HG03139 (cell line): ENCODE measurements at regions not wholly inside any gene's neighbourhood (a gene's known extent, or its start where the extent isn't known, plus 50 kb on each side); places are given as distances from the start of the nearest gene placed in this dataset.

ENCODE experiments used
- ATAC-seq: cut with Tn5 transposase; IDR thresholded peaks from one replicate; pipeline ENCODE4 v1.9.1; 2021; ENCODE audit not compliant: unreplicated experiment

DNA sequence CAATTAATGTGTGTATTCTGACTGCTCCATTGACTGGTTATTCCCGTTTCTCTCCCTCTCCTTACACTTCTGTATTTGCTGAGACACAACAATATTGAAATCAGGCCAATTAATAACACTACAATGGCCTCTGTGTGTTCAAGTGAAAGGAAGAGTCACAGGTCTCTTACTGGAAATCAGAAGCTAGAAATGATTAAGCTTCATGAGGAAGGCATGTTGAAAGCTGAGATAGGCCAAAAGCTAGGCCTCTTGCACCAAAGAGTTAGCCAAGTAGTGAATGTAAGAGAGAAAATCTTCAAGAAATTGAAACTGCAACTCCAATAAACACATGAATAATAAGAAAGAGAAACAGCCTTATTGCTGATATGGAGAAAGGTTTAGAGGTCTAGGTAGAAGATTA, 489.5 kb upstream of the CITED2 start:
- no peak for ATAC-seq

DNA sequence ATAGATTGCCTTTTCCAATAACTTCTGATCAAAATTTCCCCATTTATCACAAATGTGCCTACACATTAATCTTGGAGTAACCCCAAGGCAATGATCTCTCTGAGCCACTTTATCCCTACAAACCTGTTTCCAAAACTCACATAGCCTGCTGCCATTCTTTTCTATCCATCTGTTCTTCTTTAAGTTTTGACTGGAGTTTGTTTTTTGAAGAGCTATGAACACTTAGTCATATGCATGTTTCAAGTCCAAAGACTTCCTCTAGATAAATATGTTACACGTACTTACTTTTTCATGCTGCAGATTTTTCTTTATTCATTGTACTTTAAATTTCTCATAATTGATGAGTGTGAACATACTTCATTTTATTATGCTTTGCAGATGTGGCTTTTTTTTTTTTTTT, 488.9 kb upstream of the CITED2 start:
- no peak for ATAC-seq

DNA sequence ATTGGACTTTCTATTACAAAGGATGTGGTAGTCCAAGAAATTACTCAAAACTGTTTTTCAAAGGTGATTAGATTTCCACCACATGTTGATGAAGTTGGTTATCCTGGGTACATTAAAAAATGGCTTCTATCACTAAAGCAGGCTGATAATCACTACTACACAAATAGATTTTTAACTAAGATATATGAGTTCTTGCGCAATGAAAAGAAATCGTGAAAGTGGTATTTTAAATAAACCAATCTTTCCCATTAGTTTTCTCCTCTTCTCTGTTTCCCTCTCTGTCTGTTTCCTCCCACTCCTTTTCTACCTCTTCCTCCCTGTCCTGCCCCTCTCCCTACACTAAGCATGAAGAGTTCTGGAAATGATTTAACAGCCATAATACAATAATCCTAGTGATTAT, 487.9 kb upstream of the CITED2 start:
- no peak for ATAC-seq

DNA sequence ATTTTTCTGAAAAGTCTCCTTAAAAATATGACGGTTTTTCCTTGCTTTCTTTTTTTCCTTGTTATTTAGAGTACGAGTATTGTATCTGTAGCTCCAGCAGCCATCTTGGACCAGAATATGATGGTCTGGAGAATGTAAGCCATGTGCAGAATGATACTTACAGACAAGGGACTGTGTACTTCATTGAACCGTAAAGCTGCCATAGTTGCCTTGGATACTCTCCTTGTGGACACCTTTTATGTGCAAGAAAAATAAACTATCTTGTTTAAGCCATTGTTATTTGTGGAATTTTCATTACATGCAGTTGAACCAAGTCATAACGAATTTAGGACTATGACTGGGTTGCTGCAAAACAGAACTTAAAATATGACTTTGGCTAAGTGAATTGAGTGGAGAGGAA, 485.8 kb upstream of the CITED2 start:
- no peak for ATAC-seq

DNA sequence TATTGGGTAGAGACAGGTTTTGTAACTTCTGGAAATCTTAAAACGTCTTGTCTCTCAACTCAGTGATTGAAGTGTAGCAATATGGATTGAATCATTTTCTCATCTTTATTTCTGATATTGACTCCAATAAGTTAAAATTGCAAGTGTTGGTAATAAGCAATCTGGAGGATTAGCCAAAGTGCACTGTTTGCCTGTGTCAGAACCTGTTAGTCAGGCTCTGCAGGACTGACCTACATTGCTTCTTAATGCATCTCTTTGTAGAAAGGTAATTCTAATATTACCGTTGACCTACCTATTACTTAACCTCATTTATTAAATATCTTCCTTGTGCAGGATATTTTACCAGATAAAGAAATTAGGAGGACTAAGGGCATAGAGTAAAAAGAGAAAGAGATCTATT, 484.0 kb upstream of the CITED2 start:
- ATAC-seq = no peak

DNA sequence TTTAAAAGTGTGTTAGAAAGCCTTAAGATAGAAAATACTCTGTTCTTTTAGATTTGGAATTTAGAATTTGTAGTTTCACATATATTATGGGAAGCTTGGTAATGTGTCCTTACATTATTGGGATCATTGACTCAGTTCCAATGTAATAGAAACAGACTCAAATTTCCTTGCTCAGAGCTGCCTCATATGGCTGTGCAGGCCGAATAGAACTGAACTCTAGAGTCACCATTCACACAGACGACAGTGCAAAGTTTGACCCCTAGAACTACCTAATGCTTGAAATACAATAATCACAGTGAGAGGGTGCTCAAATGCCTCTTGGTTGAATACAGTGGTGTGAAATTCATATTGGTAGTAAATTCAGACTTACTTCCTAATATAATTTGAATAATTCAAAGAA, 482.7 kb upstream of the CITED2 start:
- ATAC-seq = no peak

DNA sequence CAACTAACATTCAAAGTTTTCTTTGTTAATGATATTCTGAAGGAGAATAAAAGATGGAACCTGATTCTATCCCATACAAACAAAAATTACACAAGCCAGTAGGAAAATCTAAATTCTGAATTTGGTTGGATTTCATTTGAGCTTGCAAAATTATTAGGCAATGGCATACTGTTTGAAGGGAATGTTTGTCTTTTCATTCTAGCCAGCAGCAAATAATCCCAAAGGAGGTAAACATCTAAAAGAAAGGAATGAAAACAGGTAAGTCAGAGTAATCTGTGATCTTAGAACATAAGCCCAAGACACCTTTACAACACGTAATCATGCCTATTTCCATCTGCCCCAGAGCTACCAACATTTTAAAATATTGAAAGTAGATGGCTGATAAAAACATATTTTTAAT, 482.1 kb upstream of the CITED2 start:
- no peak for ATAC-seq

DNA sequence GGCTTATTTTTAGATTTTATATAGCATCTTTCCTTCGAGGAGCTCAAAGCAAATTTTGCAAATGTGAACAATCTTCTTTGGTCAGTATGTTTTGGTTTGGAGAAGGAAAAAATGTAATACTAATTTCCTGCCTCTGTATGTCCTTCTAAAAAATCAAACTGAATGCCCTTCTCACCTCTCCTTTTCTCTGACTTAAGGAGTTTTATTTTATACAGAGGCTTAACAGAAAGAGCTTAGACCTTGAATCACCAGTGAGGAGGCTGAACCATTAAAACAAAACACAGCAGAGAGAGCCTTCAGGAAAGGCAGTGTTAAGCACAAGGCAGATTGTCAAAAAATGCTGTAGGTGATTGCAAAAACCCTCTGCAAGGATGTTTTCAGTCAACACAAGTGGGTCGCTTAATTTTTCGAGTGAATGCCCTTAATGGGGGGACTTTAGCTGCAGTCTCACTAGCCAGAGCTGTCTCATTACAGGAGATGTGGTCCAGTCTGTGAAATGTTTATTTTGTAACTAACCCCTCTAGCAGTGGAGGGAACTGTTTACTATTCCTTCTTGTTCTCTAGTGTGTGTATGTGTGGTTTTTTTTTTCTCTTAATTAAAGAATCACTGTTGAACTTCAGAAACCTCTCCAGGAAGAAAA, 481.3 kb upstream of the CITED2 start:
- no peak for ATAC-seq

DNA sequence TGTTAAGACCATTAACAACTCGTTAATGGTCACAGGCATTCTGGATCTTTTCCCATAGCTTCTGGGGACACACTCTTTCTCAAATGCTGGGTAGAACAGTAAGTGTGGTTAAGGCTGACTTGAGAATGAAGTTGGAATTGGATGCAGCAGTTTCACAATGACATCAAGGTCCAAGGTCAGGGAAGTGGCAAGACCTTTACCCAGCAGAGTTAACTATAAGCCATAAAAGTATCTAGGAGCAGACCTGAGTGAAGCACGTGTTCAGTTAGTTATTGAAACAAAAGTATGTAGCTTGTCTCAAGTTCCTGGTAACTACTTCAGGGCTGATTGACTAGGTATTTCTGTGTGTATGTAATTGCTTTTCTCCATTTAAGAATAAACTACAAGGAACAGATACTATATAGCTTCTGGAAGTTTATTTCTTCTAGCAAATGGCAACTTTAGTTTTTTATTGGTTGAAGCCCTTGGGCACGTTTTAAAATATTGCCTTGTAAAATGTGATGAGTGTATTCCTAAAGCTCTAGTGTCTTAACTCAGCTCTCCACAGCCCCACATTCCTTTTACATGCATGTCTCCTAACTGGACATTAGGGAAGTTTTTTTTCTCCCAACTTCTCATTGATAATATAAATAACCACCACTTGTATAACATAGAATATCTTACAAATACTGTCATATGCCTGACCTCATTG, 479.0 kb upstream of the CITED2 start:
- no peak for ATAC-seq

DNA sequence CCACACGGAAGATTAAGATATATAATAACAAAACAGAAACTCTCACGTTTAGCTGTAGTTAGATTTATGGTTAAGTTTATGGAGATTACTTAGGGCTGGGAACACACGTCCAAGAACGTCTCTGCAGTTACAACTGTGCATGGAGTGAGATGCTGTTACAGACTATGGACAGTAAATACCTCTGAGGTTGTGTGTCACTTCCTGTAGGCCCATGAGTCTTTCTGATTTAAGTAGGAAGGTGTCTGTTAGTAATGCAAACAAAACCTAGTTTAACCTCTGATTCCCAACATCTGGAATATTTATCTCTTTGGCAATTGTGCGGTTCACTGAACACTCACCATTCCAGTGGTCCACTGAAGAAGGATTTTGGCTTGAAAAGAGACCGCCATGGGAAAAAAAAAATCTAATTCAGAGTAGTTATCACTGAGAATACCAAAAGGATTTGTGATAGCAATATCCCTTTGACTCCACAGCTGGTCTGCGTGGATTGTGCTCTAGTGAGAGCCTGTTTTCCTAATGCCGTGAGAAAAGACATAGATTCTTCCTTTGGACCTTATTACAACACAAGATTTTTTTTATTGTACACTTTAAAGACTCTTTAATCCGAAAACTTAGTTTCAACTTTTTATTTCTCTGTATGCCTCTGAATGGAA, 478.2 kb upstream of the CITED2 start:
- no peak for ATAC-seq

DNA sequence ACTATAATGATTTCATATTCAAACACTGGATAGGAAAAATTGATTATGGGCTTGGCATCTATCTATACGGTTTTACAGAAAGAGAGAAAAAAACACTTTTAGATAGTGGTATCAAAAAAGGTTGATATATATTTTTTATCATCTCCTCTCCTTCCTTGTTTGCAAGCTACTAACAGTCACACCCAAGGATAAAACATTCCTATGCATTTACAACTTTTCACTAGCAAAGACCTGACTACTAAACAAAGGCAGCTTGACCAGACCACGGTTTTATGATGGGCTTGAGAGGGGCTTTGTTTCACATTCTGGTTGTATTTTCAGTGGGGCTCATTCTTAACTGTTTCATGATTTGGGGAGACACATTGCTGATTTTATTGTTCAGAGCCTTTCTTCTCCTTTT, 477.6 kb upstream of the CITED2 start:
- ATAC-seq = no peak

DNA sequence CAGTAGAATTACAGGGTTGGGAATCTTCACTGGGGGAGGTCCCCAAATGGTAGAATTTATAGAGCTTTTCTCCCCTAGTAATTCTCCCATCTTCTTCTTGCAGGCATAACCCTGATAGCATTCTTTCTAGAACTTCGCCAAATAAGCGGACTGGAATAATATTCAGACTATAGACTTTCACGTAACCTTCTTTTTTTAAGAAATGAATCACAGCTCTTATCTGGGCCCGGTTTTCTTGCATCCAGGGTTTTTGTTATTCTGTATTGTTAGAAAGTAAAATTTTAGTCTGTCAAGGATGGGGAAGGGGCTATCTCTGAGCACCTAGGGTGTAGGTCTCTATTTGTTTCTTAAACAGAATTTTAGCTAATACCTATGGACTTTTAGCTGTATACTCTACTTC, 476.8 kb upstream of the CITED2 start:
- no peak for ATAC-seq

DNA sequence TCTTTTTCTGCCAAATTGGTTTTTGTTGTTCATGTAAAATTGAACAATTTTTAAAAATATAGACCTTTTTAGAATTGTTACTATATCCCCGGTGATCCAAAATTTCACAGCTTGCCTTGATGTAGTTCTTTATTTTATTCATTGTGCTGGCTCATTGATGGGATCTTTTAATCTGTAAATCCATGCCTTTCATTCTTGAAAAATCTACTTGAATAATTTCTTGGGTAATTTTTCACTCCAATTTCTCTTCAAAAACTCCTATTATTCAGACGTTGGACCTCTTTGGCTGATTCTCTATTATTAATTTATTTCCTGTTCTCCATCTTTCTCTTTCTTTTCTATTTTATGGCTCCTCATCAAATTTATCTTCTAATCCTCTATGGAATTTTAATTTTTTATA, 476.1 kb upstream of the CITED2 start:
- no peak for ATAC-seq

DNA sequence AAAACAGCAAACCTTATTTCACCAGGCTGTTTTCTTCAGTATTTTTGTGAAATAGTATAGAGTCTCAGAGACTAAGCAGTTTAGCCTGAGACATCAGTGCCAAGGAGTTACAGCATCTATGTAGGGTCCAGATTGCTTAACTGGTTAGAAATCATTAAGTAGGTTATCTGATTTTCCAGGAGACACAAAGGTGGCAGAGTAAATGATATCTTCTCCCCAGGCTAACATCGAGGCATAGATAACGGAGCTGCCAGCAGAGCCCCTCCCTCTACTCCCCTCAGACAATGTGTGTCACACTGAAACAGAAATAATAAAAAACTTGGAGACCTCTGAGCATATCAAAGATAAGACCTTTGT, 473.0 kb upstream of the CITED2 start:
- ATAC-seq = no peak

DNA sequence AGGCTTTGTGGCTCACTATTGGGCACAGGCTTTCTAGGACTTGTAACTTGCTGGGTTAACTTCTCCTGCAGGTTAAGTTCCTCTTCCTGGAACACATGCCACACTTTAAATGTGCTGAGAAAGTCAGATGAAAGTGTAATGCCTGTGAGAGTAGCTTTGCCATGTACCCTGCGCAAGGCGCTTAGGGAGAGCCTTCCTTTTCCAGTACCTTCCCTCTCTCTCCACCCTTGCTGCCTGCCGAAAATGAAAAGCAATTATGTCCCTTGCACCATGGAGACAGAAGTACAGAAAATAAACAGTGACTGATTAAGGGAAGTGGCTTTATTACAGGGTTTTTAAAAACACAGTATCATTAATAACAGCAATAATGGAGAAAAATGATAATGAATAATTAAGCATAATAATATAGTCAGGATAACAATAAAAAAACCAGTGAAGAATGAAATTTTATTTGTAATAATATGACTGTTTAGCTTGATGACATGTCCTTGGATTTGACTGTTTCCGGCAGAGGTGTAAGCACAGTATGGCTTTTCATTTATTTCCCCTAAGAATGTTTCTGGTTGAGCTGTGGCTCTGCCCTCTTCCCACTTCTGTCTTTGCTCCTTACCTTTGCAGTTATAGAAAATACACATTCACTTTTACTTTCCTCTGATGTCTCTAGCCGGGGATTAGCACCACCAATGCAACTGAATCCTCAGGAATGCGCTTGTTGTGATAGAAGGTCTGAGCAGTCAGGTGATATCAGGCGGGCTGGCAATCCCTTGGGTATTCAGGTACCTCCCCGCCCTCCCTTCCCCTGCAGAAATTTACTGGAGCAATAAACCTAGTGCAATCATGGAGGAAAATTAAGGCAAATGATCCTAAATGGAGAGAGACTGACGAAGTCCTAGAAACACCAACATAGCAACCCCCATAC, 472.3 kb upstream of the CITED2 start:
- ATAC-seq = no peak

DNA sequence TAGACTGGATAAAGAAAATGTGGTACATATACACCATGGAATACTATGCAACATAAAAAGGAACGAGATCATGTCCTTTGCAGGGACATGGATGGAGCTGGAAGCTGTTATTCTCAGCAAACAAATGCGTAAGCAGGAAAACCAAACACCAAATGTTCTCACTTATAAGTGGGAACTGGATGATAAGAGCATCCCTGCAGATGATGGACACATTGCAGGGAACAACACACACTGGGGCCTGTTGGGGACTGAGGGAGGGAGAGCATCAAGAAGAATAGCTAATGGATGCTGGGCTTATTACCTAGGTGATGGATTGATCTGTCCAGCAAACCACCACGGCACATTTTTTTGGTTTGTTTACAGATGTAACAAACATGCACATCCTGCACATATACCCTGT, 470.5 kb upstream of the CITED2 start:
- no peak for ATAC-seq

DNA sequence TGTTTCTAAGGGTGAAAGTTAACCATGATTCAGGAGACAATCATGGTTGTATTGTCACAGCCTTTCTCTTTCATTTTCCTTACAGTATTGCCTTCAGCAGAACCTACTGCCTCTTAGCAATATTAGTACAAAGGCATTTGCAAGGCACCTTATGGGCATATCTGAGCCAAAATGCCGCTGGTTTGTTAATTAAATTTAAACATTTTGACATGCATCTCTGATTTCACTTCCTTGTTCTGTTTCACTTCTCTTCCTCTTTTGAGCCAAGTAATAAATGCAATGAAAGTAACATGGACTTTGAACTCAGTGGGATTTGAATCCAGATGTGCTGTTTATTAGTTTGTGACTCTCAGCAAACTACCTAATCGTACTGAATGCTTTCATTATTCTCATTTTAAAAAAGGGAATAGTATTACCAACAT, 467.4 kb upstream of the CITED2 start:
- ATAC-seq = peak; percentile 89

DNA sequence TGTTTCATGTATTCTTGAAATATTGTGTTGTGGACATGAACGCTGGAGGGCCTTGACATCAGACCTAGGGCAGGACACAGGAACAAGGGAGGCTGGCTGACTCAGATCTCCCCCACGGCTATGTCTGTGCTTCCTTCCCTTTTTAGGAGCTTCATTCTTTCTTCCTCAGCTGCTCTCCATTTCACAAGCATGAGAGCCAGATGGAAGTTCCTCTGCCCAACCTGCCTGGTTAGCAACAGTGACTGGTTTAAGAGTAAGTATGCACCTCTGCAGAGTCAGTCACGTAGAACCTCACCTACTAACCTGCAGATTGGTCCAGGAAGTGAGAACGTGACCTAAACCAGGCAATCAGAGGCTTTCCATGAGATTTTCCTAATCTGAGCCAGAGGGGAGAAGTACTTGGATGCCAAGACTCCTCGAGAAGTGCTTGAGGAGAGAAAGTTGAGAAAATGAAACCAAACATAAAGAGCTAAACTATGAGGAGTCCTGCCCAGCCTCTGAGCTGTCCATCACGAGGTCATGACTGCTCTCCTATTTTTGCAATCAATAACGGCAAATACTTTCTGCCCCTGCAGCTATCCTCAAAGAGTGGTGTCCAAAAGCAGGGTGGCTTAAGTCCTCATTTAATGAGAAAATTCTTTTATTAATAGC, 465.2 kb upstream of the CITED2 start:
- ATAC-seq = no peak

DNA sequence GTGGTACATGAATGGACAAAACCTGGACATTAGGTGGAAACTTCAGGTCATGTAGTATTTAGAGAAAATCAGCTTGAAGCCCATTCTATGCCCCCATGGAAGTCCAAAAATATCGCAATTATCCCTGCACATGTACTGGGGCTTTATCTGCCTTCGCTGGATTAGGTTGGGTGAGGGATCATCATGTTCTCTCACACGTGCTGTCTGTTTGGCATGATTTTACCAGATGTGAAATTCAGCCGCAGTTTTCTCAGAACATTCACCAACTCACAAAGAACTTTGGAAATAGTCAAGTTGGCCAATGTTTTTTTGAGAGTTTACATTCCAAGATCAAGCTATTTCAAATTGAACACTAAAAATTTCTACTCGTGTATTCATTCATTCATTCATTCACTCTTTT, 459.8 kb upstream of the CITED2 start:
- ATAC-seq = no peak

DNA sequence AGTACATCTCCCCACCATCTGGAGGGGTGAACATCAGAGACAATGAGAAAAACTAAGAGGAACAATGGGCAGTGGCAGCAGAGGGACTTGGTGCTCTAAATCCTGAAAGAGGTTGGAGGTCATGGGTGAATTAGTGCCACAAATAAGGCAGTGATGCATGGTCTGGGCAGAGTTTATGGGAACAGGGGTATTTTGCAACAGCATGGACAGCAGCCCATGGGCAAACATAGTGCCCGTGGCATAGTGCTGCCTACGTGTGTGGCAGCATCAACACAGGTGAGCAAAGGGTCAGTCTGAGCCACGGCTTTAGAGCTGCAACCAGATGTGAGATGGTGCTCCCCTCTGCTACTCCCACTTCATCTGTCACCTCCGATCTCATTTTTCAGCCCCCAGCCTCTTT, 459.1 kb upstream of the CITED2 start:
- no peak for ATAC-seq
